ENCODE measurements at regions not wholly inside any gene's neighbourhood (a gene's known extent, or its start where the extent isn't known, plus 50 kb on each side); places are given as distances from the start of the nearest gene placed in this dataset.

- Mint-ChIP-seq H3K4me1 (peaks cover 3% of the 10 kb centered on the region), H3K9me3 (peaks cover 8% of the 10 kb centered on the region), H3K27me3 (ENCODE audit: insufficient read depth, low read depth, poor library complexity) (peaks cover 4% of the 10 kb centered on the region), H3K36me3 (ENCODE audit: low read depth) (no peaks in the 10 kb centered on the region), H3K27ac (no peak overlapping the region), H3K4me3 (no peak overlapping the region)
- Histone ChIP-seq H3K9me2 (ENCODE audit: insufficient read depth) (no peaks in the 10 kb centered on the region), H3K36me3 (ENCODE audit: insufficient read depth) (no peaks in the 10 kb centered on the region), H3K27me3 (ENCODE audit: insufficient read depth) (no peaks in the 10 kb centered on the region), H3K79me2 (replicated peaks; ENCODE audit: insufficient read depth) (no peaks in the 10 kb centered on the region), H3K4me2 (no peak overlapping the region), H4K20me1 (replicated peaks; ENCODE audit: insufficient read depth) (no peaks in the 10 kb centered on the region), H3K27ac (ENCODE audit: low read depth) (no peak overlapping the region), H3K4me1 (ENCODE audit: insufficient read depth) (no peaks in the 10 kb centered on the region), H3F3A (replicated peaks; ENCODE audit: low read depth) (no peaks in the 10 kb centered on the region), H2AFZ (no peak overlapping the region), H3K4me3 (no peak overlapping the region)
- TF ChIP-seq ZNF331 (CRISPR knock-in tag; IDR thresholded peaks at IDR 0.05; ENCODE audit: low read depth) (no peak), ETS1 (IDR thresholded peaks at IDR 0.05) (no peak), CREB1 (CRISPR knock-in tag; IDR thresholded peaks at IDR 0.05; ENCODE audit: low read depth) (no peak), EZH2phosphoT487 (IDR thresholded peaks at IDR 0.05; ENCODE audit: unreplicated experiment) (no peak), EZH2 (IDR thresholded peaks at IDR 0.05; ENCODE audit: low read depth, unreplicated experiment) (no peak)
- TF ChIP-seq, protein P1, sequence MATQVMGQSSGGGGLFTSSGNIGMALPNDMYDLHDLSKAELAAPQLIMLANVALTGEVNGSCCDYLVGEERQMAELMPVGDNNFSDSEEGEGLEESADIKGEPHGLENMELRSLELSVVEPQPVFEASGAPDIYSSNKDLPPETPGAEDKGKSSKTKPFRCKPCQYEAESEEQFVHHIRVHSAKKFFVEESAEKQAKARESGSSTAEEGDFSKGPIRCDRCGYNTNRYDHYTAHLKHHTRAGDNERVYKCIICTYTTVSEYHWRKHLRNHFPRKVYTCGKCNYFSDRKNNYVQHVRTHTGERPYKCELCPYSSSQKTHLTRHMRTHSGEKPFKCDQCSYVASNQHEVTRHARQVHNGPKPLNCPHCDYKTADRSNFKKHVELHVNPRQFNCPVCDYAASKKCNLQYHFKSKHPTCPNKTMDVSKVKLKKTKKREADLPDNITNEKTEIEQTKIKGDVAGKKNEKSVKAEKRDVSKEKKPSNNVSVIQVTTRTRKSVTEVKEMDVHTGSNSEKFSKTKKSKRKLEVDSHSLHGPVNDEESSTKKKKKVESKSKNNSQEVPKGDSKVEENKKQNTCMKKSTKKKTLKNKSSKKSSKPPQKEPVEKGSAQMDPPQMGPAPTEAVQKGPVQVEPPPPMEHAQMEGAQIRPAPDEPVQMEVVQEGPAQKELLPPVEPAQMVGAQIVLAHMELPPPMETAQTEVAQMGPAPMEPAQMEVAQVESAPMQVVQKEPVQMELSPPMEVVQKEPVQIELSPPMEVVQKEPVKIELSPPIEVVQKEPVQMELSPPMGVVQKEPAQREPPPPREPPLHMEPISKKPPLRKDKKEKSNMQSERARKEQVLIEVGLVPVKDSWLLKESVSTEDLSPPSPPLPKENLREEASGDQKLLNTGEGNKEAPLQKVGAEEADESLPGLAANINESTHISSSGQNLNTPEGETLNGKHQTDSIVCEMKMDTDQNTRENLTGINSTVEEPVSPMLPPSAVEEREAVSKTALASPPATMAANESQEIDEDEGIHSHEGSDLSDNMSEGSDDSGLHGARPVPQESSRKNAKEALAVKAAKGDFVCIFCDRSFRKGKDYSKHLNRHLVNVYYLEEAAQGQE (IDR thresholded peaks at IDR 0.05; ENCODE audit: unreplicated experiment): no peak
- ATAC-seq (no peak), DNase-seq (ENCODE audit: low spot score) (no peak)
Observed at GRCh38 chr15:87591042-87591441, 665.5 kb downstream of the NTRK3 start.

GRCh38 chr15:87589134-87589533, 667.4 kb downstream of the NTRK3 start:
- no peaks in the 10 kb centered on the region for H3K4me1 ChIP-seq (ENCODE audit: insufficient read depth)
- no peak overlapping the region for H3K4me3 Mint-ChIP-seq
- H3K4me1 Mint-ChIP-seq: peaks cover 3% of the 10 kb centered on the region
- no peak for DNase-seq (ENCODE audit: low spot score)
- no peaks in the 10 kb centered on the region for H4K20me1 ChIP-seq (replicated peaks; ENCODE audit: insufficient read depth)
- no peaks in the 10 kb centered on the region for H3K27me3 ChIP-seq (ENCODE audit: insufficient read depth)
- H3K9me3 Mint-ChIP-seq: peaks cover 8% of the 10 kb centered on the region
- no peak overlapping the region for H2AFZ ChIP-seq
- no peak overlapping the region for H3K27ac ChIP-seq (ENCODE audit: low read depth)
- no peak overlapping the region for H3K4me3 ChIP-seq
- no peaks in the 10 kb centered on the region for H3F3A ChIP-seq (replicated peaks; ENCODE audit: low read depth)
- no peak overlapping the region for H3K4me2 ChIP-seq
- no peak overlapping the region for H3K27ac Mint-ChIP-seq
- peaks cover 2% of the 10 kb centered on the region; the same call in 1 of the 2 replicates for H3K9me2 ChIP-seq (ENCODE audit: insufficient read depth)
- peaks cover 4% of the 10 kb centered on the region for H3K27me3 Mint-ChIP-seq (ENCODE audit: insufficient read depth, low read depth, poor library complexity)
- no peaks in the 10 kb centered on the region for H3K36me3 ChIP-seq (ENCODE audit: insufficient read depth)
- H3K36me3 Mint-ChIP-seq (ENCODE audit: low read depth): no peaks in the 10 kb centered on the region
- ATAC-seq: no peak
- H3K79me2 ChIP-seq (replicated peaks; ENCODE audit: insufficient read depth): no peaks in the 10 kb centered on the region
- TF ChIP-seq ZNF114 (CRISPR knock-in tag; IDR thresholded peaks at IDR 0.05) (no peak), ETS1 (IDR thresholded peaks at IDR 0.05) (no peak), ZNF331 (CRISPR knock-in tag; IDR thresholded peaks at IDR 0.05; ENCODE audit: low read depth) (no peak)
- TF ChIP-seq, protein P2, sequence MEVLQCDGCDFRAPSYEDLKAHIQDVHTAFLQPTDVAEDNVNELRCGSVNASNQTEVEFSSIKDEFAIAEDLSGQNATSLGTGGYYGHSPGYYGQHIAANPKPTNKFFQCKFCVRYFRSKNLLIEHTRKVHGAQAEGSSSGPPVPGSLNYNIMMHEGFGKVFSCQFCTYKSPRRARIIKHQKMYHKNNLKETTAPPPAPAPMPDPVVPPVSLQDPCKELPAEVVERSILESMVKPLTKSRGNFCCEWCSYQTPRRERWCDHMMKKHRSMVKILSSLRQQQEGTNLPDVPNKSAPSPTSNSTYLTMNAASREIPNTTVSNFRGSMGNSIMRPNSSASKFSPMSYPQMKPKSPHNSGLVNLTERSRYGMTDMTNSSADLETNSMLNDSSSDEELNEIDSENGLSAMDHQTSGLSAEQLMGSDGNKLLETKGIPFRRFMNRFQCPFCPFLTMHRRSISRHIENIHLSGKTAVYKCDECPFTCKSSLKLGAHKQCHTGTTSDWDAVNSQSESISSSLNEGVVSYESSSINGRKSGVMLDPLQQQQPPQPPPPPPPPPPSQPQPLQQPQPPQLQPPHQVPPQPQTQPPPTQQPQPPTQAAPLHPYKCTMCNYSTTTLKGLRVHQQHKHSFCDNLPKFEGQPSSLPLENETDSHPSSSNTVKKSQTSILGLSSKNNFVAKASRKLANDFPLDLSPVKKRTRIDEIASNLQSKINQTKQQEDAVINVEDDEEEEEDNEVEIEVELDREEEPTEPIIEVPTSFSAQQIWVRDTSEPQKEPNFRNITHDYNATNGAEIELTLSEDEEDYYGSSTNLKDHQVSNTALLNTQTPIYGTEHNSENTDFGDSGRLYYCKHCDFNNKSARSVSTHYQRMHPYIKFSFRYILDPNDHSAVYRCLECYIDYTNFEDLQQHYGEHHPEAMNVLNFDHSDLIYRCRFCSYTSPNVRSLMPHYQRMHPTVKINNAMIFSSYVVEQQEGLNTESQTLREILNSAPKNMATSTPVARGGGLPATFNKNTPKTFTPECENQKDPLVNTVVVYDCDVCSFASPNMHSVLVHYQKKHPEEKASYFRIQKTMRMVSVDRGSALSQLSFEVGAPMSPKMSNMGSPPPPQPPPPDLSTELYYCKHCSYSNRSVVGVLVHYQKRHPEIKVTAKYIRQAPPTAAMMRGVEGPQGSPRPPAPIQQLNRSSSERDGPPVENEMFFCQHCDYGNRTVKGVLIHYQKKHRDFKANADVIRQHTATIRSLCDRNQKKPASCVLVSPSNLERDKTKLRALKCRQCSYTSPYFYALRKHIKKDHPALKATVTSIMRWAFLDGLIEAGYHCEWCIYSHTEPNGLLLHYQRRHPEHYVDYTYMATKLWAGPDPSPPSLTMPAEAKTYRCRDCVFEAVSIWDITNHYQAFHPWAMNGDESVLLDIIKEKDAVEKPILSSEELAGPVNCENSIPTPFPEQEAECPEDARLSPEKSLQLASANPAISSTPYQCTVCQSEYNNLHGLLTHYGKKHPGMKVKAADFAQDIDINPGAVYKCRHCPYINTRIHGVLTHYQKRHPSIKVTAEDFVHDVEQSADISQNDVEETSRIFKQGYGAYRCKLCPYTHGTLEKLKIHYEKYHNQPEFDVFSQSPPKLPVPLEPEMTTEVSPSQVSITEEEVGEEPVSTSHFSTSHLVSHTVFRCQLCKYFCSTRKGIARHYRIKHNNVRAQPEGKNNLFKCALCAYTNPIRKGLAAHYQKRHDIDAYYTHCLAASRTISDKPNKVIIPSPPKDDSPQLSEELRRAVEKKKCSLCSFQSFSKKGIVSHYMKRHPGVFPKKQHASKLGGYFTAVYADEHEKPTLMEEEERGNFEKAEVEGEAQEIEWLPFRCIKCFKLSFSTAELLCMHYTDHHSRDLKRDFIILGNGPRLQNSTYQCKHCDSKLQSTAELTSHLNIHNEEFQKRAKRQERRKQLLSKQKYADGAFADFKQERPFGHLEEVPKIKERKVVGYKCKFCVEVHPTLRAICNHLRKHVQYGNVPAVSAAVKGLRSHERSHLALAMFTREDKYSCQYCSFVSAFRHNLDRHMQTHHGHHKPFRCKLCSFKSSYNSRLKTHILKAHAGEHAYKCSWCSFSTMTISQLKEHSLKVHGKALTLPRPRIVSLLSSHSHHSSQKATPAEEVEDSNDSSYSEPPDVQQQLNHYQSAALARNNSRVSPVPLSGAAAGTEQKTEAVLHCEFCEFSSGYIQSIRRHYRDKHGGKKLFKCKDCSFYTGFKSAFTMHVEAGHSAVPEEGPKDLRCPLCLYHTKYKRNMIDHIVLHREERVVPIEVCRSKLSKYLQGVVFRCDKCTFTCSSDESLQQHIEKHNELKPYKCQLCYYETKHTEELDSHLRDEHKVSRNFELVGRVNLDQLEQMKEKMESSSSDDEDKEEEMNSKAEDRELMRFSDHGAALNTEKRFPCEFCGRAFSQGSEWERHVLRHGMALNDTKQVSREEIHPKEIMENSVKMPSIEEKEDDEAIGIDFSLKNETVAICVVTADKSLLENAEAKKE (CRISPR knock-in tag; IDR thresholded peaks at IDR 0.05): no peak
